ENCODE measurements at regions not wholly inside any gene's neighbourhood (a gene's known extent, or its start where the extent isn't known, plus 50 kb on each side); places are given as distances from the start of the nearest gene placed in this dataset.

DNA sequence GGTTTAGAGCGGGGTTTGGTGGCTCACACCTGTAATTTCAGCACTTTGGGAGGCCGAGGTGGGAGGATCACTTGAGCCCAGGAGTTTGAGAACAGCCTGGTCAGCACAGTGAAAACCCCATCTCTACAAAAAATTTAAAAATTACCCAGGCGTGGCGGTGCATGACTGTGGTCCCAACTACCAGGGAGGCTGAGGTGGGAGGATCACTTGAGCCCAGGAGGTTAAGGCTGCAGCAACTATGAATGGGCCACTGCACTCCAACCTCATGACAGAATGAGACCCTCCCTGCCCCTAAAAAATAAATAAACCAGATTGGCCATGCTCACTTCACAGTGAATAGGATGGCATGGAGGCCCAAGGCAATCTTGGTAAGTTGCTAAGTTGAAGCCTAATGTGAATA is 168.9 kb downstream of the RHOU start:
- TF ChIP-seq, protein P1, sequence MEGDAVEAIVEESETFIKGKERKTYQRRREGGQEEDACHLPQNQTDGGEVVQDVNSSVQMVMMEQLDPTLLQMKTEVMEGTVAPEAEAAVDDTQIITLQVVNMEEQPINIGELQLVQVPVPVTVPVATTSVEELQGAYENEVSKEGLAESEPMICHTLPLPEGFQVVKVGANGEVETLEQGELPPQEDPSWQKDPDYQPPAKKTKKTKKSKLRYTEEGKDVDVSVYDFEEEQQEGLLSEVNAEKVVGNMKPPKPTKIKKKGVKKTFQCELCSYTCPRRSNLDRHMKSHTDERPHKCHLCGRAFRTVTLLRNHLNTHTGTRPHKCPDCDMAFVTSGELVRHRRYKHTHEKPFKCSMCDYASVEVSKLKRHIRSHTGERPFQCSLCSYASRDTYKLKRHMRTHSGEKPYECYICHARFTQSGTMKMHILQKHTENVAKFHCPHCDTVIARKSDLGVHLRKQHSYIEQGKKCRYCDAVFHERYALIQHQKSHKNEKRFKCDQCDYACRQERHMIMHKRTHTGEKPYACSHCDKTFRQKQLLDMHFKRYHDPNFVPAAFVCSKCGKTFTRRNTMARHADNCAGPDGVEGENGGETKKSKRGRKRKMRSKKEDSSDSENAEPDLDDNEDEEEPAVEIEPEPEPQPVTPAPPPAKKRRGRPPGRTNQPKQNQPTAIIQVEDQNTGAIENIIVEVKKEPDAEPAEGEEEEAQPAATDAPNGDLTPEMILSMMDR (IDR thresholded peaks at IDR 0.05) = no peak
- TF ChIP-seq POLR2AphosphoS5 (IDR thresholded peaks at IDR 0.05; ENCODE audit: low read depth, low read length) (no peak), TCF7L2 (IDR thresholded peaks at IDR 0.05; ENCODE audit: low read depth, low read length) (no peak)

Data from Panc1 (cell line).